ENCODE measurements at regions not wholly inside any gene's neighbourhood (a gene's known extent, or its start where the extent isn't known, plus 50 kb on each side); places are given as distances from the start of the nearest gene placed in this dataset.
"Not testable (repeated sequence)": the region's sequence is repeated elsewhere in the genome, so short reads cannot be mapped to it uniquely, and the experiment has no call there.

- Mint-ChIP-seq H3K4me1 (ENCODE audit: low read depth) (no peaks in the 10 kb centered on the region), H3K4me3 (no peak overlapping the region), H3K27me3 (ENCODE audit: low read depth) (no peaks in the 10 kb centered on the region)
Observed at GRCh38 chr3:160098926-160099626, 110.4 kb downstream of the IL12A start.

GRCh38 chr3:160099834-160100233 is 111.2 kb downstream of the IL12A start:
- ATAC-seq (no peak), DNase-seq (no peak)
- no peaks in the 10 kb centered on the region for H3K4me1 Mint-ChIP-seq (ENCODE audit: low read depth)
- no peak overlapping the region for H3K27ac Mint-ChIP-seq
- H3K4me3 Mint-ChIP-seq = no peak overlapping the region
- POLR2A ChIA-PET = no interaction called here
- H3K36me3 Mint-ChIP-seq (ENCODE audit: low read depth) = no peaks in the 10 kb centered on the region
- H3K27me3 Mint-ChIP-seq (ENCODE audit: low read depth) = no peaks in the 10 kb centered on the region
- CTCF ChIA-PET = no interaction called here
- no peaks in the 10 kb centered on the region for H3K9me3 Mint-ChIP-seq (ENCODE audit: insufficient read depth)

More at GRCh38 chr3:160098926-160099626, 110.4 kb downstream of the IL12A start:
- Mint-ChIP-seq H3K36me3 (ENCODE audit: low read depth) (no peaks in the 10 kb centered on the region), H3K9me3 (ENCODE audit: insufficient read depth) (no peaks in the 10 kb centered on the region), H3K27ac (no peak overlapping the region)
- ChIA-PET CTCF (no interaction called here), POLR2A (no interaction called here)
- no peak for DNase-seq
- ATAC-seq = no peak

GRCh38 chr3:160100610-160101009 is 112.0 kb downstream of the IL12A start:
- no peak overlapping the region for H3K27ac Mint-ChIP-seq
- no peaks in the 10 kb centered on the region for H3K9me3 Mint-ChIP-seq (ENCODE audit: insufficient read depth)
- no peak overlapping the region for H3K4me3 Mint-ChIP-seq
- H3K36me3 Mint-ChIP-seq (ENCODE audit: low read depth) = no peaks in the 10 kb centered on the region
- no peaks in the 10 kb centered on the region for H3K27me3 Mint-ChIP-seq (ENCODE audit: low read depth)
- ChIA-PET POLR2A (no interaction called here), CTCF (no interaction called here)
- DNase-seq (no peak), ATAC-seq (no peak)
- H3K4me1 Mint-ChIP-seq (ENCODE audit: low read depth) = no peaks in the 10 kb centered on the region

- CTCF ChIA-PET; H3K4me3 Mint-ChIP-seq; H3K27ac Mint-ChIP-seq; H3K9me3 Mint-ChIP-seq (ENCODE audit: insufficient read depth); H3K36me3 Mint-ChIP-seq (ENCODE audit: low read depth); ATAC-seq; POLR2A ChIA-PET; H3K27me3 Mint-ChIP-seq (ENCODE audit: low read depth); H3K4me1 Mint-ChIP-seq (ENCODE audit: low read depth); DNase-seq: not testable (repeated sequence)
Observed at GRCh38 chr3:160102001-160102400, 113.4 kb downstream of the IL12A start.

- DNase-seq = no peak
- H3K27me3 Mint-ChIP-seq (ENCODE audit: low read depth) = no peaks in the 10 kb centered on the region
- POLR2A ChIA-PET = no interaction called here
- H3K4me3 Mint-ChIP-seq = no peak overlapping the region
- H3K9me3 Mint-ChIP-seq (ENCODE audit: insufficient read depth) = no peaks in the 10 kb centered on the region
- CTCF ChIA-PET = no interaction called here
- no peak overlapping the region for H3K27ac Mint-ChIP-seq
- H3K4me1 Mint-ChIP-seq (ENCODE audit: low read depth) = no peaks in the 10 kb centered on the region
- no peaks in the 10 kb centered on the region for H3K36me3 Mint-ChIP-seq (ENCODE audit: low read depth)
- ATAC-seq = no peak
Observed at GRCh38 chr3:160103397-160103796, 114.8 kb downstream of the IL12A start.

GRCh38 chr3:160105907-160106584 is 117.4 kb downstream of the IL12A start:
- no peaks in the 10 kb centered on the region for H3K9me3 Mint-ChIP-seq (ENCODE audit: insufficient read depth)
- DNase-seq (no peak), ATAC-seq (no peak)
- no peak overlapping the region for H3K4me3 Mint-ChIP-seq
- H3K27me3 Mint-ChIP-seq (ENCODE audit: low read depth) = peaks cover 4% of the 10 kb centered on the region
- no peak overlapping the region for H3K27ac Mint-ChIP-seq
- no peaks in the 10 kb centered on the region for H3K4me1 Mint-ChIP-seq (ENCODE audit: low read depth)
- POLR2A ChIA-PET = no interaction called here
- CTCF ChIA-PET = no interaction called here
- no peaks in the 10 kb centered on the region for H3K36me3 Mint-ChIP-seq (ENCODE audit: low read depth)

GRCh38 chr3:160106905-160107861 is 118.0 kb upstream of the C3orf80 start:
- ChIA-PET POLR2A (no interaction called here), CTCF (no interaction called here)
- DNase-seq (no peak), ATAC-seq (no peak)
- Mint-ChIP-seq H3K36me3 (ENCODE audit: low read depth) (no peaks in the 10 kb centered on the region), H3K9me3 (ENCODE audit: insufficient read depth) (no peaks in the 10 kb centered on the region), H3K4me1 (ENCODE audit: low read depth) (no peaks in the 10 kb centered on the region), H3K27me3 (ENCODE audit: low read depth) (peaks cover 8% of the 10 kb centered on the region), H3K27ac (no peak overlapping the region), H3K4me3 (no peak overlapping the region)

- ChIA-PET CTCF (no interaction called here), POLR2A (no interaction called here)
- Mint-ChIP-seq H3K36me3 (ENCODE audit: low read depth) (no peaks in the 10 kb centered on the region), H3K27me3 (ENCODE audit: low read depth) (peaks cover 14% of the 10 kb centered on the region), H3K27ac (no peak overlapping the region), H3K4me3 (no peak overlapping the region), H3K9me3 (ENCODE audit: insufficient read depth) (no peaks in the 10 kb centered on the region), H3K4me1 (ENCODE audit: low read depth) (no peaks in the 10 kb centered on the region)
- ATAC-seq = no peak
- DNase-seq = no peak
Observed at GRCh38 chr3:160108362-160108761, 116.9 kb upstream of the C3orf80 start.

GRCh38 chr3:160112481-160112880 is 112.7 kb upstream of the C3orf80 start:
- CTCF ChIA-PET = no interaction called here
- POLR2A ChIA-PET = no interaction called here
- no peaks in the 10 kb centered on the region for H3K9me3 Mint-ChIP-seq (ENCODE audit: insufficient read depth)

GRCh38 chr3:160112996-160113395 is 112.2 kb upstream of the C3orf80 start:
- ATAC-seq (no peak), DNase-seq (no peak)
- H3K4me3 Mint-ChIP-seq = no peak overlapping the region
- no peaks in the 10 kb centered on the region for H3K4me1 Mint-ChIP-seq (ENCODE audit: low read depth)
- no peaks in the 10 kb centered on the region for H3K36me3 Mint-ChIP-seq (ENCODE audit: low read depth)
- ChIA-PET CTCF (no interaction called here), POLR2A (no interaction called here)
- no peaks in the 10 kb centered on the region for H3K9me3 Mint-ChIP-seq (ENCODE audit: insufficient read depth)
- H3K27me3 Mint-ChIP-seq (ENCODE audit: low read depth) = peaks cover 18% of the 10 kb centered on the region
- H3K27ac Mint-ChIP-seq = no peak overlapping the region

More at GRCh38 chr3:160112481-160112880, 112.7 kb upstream of the C3orf80 start:
- no peak overlapping the region for H3K27ac Mint-ChIP-seq
- DNase-seq (no peak), ATAC-seq (no peak)
- peaks cover 18% of the 10 kb centered on the region for H3K27me3 Mint-ChIP-seq (ENCODE audit: low read depth)
- no peaks in the 10 kb centered on the region for H3K4me1 Mint-ChIP-seq (ENCODE audit: low read depth)
- H3K4me3 Mint-ChIP-seq = no peak overlapping the region
- no peaks in the 10 kb centered on the region for H3K36me3 Mint-ChIP-seq (ENCODE audit: low read depth)

- Mint-ChIP-seq H3K9me3 (ENCODE audit: insufficient read depth) (no peaks in the 10 kb centered on the region), H3K27me3 (ENCODE audit: low read depth) (peaks cover 21% of the 10 kb centered on the region), H3K27ac (no peak overlapping the region), H3K36me3 (ENCODE audit: low read depth) (no peaks in the 10 kb centered on the region), H3K4me3 (no peak overlapping the region), H3K4me1 (ENCODE audit: low read depth) (no peaks in the 10 kb centered on the region)
- ATAC-seq (no peak), DNase-seq (no peak)
- CTCF ChIA-PET = no interaction called here
- POLR2A ChIA-PET = no interaction called here
Observed at GRCh38 chr3:160114355-160114995, 110.7 kb upstream of the C3orf80 start.

GRCh38 chr3:160115387-160115786 is 109.8 kb upstream of the C3orf80 start:
- no peaks in the 10 kb centered on the region for H3K36me3 Mint-ChIP-seq (ENCODE audit: low read depth)
- CTCF ChIA-PET = no interaction called here
- no peak for DNase-seq
- POLR2A ChIA-PET = no interaction called here
- peaks cover 17% of the 10 kb centered on the region for H3K27me3 Mint-ChIP-seq (ENCODE audit: low read depth)
- no peak for ATAC-seq
- H3K4me1 Mint-ChIP-seq (ENCODE audit: low read depth) = no peaks in the 10 kb centered on the region
- no peak overlapping the region for H3K27ac Mint-ChIP-seq
- H3K9me3 Mint-ChIP-seq (ENCODE audit: insufficient read depth) = no peaks in the 10 kb centered on the region
- H3K4me3 Mint-ChIP-seq = no peak overlapping the region

All from activated CD8-positive, alpha-beta T cell treated with anti-CD3 and anti-CD28 coated beads, Interleukin-2, amount 10 ng/mL, durations not matched to agents 7 days and 5 days (primary cell).